Lung (tissue), 11 donors: ENCODE measurements at regions not wholly inside any gene's neighbourhood (a gene's known extent, or its start where the extent isn't known, plus 50 kb on each side); places are given as distances from the start of the nearest gene placed in this dataset.

ENCODE experiments used
- ATAC-seq: fragments of 200-7000 bp; cut with Tn5 transposase; one replicate; pipeline ENCODE4 v1.9.1; 2020; ENCODE audit warnings: moderate number of reproducible peaks; ENCODE audit not compliant: insufficient read depth, low FRiP score
- DNase-seq, 3 donors: peaks; one replicate each; pipeline ENCODE4 v3.0.0-alpha.2; 2013 to 2017
- H3K27ac ChIP-seq, 2 donors: one replicate each; pipeline ENCODE4 v1.5.1; 2013; ENCODE audit warnings: mild to moderate bottlenecking in 2 of 2, moderate library complexity in 2 of 2, control low read depth in 1 of 2, inconsistent platforms in 1 of 2, low read depth in 1 of 2, low read length in 1 of 2
- H3K27me3 ChIP-seq, 3 donors: one replicate each; pipeline ENCODE4 v1.5.1; 2013; ENCODE audit warnings: low read length in 2 of 3; ENCODE audit not compliant: control insufficient read depth in 3 of 3, insufficient read depth in 3 of 3
- H3K36me3 ChIP-seq, 4 donors: one replicate each; pipeline ENCODE4 v1.5.1; 2013; ENCODE audit warnings: low read length in 4 of 4, mild to moderate bottlenecking in 1 of 4, moderate library complexity in 1 of 4; ENCODE audit not compliant: control insufficient read depth in 4 of 4, insufficient read depth in 4 of 4
- H3K4me1 ChIP-seq, 5 donors: one replicate each; pipeline ENCODE4 v1.5.1; 2013; ENCODE audit warnings: low read length in 5 of 5, mild to moderate bottlenecking in 2 of 5, moderate library complexity in 1 of 5; ENCODE audit not compliant: control insufficient read depth in 5 of 5, insufficient read depth in 5 of 5
- H3K4me3 ChIP-seq: one replicate; pipeline ENCODE4 v1.5.1; 2013; ENCODE audit warnings: mild to moderate bottlenecking, control low read depth, moderate library complexity
- H3K9ac ChIP-seq, 2 donors: one replicate each; pipeline ENCODE4 v1.5.1; 2013; ENCODE audit warnings: low read length in 2 of 2, control low read depth in 1 of 2; ENCODE audit not compliant: insufficient read depth in 1 of 2
- H3K9me3 ChIP-seq, 4 donors: one replicate each; pipeline ENCODE4 v1.5.1; 2013; ENCODE audit warnings: low read length in 3 of 4, mild to moderate bottlenecking in 1 of 4, moderate library complexity in 1 of 4; ENCODE audit not compliant: control insufficient read depth in 4 of 4, insufficient read depth in 3 of 4
- WGBS, 2 donors: extraction: QIAGEN DNeasy Blood & Tissue Kit; methylation state at CpG; one replicate each; pipeline ENCODE4 v1.1.7; 2013; 5-methylcytosine and 5-hydroxymethylcytosine counted together
- TF ChIP-seq, protein P1 (sequence below): IDR thresholded peaks from 2 replicates; pipeline ENCODE4 v1.5.1; 2012; ENCODE audit warnings: mild to moderate bottlenecking; ENCODE audit errors: control extremely low read depth, extremely low read depth
- donor health status: control.
- donor health status: control.
- donor health status: Bipolar disorder and iron deficiency.
- donor health status: healthy.
- donor health status: DM: yes; HTN: yes; CAD: no.

DNA sequence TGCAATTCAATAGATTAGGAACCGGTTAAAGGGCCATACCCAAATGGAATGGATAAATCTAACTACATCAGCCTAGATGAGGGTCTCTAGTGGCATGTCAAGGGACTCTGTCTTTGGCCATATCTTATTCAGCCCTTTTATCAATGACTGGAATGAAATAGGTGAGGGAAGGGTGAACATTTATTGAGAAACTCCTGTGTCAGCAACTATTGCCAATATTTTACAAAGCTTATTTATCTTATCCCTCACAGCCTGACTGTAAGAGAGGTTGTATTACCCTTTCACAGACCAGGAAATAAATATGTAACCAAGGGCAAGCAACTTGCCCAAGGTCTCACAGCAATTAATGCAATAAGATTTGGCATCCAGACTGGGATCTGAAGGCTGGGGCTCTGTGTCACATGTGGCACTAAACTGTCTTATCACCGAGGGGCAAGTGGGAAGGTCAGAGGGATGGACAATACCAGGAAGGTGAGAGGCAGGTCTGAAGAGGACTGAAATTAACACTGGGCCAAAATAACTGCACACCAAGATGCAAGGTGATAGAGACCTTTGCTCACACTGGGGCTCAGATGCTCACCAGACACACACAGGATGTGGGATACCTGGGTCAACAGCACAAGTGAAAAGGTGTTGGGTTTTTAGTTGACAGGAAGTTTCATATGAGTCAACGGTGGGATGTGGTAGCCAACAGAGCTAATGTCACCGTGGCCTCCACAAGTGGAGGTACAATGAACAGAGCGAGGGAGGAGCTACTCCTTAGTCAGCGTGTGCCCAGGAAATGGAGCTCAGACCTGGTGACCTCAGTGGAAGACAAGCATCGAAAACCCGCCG, 261.3 kb downstream of the RPLP1 start:
- H3K9ac ChIP-seq = no peak overlapping the region
- no peak overlapping the region for H3K27ac ChIP-seq
- DNase-seq (no peak), ATAC-seq (no peak)
- H3K27me3 ChIP-seq = no peaks in the 10 kb centered on the region
- 73 to 75% methylated on average over 9 of the region's 9 CpGs for WGBS, 2 donors
- TF ChIP-seq, protein P1, sequence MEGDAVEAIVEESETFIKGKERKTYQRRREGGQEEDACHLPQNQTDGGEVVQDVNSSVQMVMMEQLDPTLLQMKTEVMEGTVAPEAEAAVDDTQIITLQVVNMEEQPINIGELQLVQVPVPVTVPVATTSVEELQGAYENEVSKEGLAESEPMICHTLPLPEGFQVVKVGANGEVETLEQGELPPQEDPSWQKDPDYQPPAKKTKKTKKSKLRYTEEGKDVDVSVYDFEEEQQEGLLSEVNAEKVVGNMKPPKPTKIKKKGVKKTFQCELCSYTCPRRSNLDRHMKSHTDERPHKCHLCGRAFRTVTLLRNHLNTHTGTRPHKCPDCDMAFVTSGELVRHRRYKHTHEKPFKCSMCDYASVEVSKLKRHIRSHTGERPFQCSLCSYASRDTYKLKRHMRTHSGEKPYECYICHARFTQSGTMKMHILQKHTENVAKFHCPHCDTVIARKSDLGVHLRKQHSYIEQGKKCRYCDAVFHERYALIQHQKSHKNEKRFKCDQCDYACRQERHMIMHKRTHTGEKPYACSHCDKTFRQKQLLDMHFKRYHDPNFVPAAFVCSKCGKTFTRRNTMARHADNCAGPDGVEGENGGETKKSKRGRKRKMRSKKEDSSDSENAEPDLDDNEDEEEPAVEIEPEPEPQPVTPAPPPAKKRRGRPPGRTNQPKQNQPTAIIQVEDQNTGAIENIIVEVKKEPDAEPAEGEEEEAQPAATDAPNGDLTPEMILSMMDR = no peak
- H3K36me3 ChIP-seq = no peaks in the 10 kb centered on the region
- H3K4me1 ChIP-seq = peaks cover 0 to 3% (median 0%) of the 10 kb centered on the region in 5 donors
- H3K4me3 ChIP-seq = no peak overlapping the region
- H3K9me3 ChIP-seq = peaks cover 0 to 4% (median under 1%) of the 10 kb centered on the region in 4 donors

DNA sequence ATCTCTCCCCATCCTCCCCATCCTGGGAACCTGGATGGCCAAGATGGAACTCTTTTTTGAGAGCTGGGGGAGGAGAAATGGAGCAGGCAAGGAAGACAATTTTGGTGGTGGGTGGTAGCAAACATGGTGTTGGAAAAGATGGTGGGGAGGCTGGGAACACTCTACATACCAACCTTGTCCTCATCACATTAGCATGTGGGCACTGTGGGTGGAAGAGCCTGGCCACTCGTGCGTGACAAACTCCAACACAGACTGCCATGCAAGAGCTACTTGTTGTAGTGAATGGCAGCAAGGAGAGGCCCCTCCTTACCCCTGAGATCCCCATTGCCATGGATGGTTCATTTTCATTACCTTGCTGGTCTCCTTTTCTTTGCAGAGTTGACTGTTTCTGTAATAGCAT, 262.6 kb downstream of the RPLP1 start:
- no peaks in the 10 kb centered on the region for H3K36me3 ChIP-seq
- peaks cover 0 to 4% (median 0%) of the 10 kb centered on the region in 4 donors for H3K9me3 ChIP-seq
- H3K9ac ChIP-seq = no peak overlapping the region
- peaks cover 0 to 4% (median 0%) of the 10 kb centered on the region in 5 donors for H3K4me1 ChIP-seq
- DNase-seq = no peak
- WGBS, 2 donors = 44 to 100% methylated on average over 2 of the region's 2 CpGs
- ATAC-seq = no peak
- TF ChIP-seq, protein P1 = no peak
- H3K27ac ChIP-seq = no peak overlapping the region
- H3K4me3 ChIP-seq = no peak overlapping the region
- no peaks in the 10 kb centered on the region for H3K27me3 ChIP-seq

DNA sequence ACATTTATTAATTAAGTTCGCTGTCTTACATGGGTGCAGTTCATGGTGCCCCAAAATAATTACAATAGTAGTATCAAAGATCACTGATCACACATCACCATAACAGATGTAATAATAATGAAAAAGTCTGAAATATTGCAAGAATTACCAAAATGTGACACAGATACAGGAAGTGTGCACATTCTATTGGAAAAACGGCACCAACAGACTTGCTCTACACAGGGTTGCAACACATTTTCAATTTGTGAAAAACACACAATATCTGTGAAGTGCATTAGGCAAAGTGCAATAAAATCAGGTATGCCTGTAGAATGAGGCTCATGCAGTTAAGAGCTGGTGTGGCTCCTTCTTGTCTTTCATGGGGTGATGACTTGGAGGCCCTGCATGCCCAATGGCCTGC, 265.8 kb downstream of the RPLP1 start:
- Histone ChIP-seq H3K4me3 (no peak overlapping the region), H3K27me3 (no peaks in the 10 kb centered on the region), H3K9me3 (no peaks in the 10 kb centered on the region), H3K36me3 (no peaks in the 10 kb centered on the region), H3K9ac (no peak overlapping the region), H3K4me1 (peaks cover 0 to 4% (median 0%) of the 10 kb centered on the region in 5 donors), H3K27ac (no peak overlapping the region)
- DNase-seq (no peak), ATAC-seq (no peak)
- WGBS, 2 donors = 63 to 84% methylated on average over 2 of the region's 2 CpGs
- TF ChIP-seq, protein P1 = no peak
